Heart right ventricle (tissue), 16 donors: ENCODE measurements at regions not wholly inside any gene's neighbourhood (a gene's known extent, or its start where the extent isn't known, plus 50 kb on each side); places are given as distances from the start of the nearest gene placed in this dataset.

ENCODE experiments used
- ATAC-seq, 8 donors: fragments of 200-7000 bp; cut with Tn5 transposase; one replicate each; pipeline ENCODE4 v1.9.1; 2020; ENCODE audit warnings: mild to moderate bottlenecking in 8 of 8, moderate library complexity in 8 of 8, moderate number of reproducible peaks in 1 of 8
- DNase-seq, 2 donors: peaks; one replicate each; pipeline ENCODE4 v3.0.0-alpha.2; 2020
- H3K27ac ChIP-seq, 10 donors: fragments of 200-600 bp; sonication (generic) in 2 of 10; one replicate each; pipeline versions ENCODE4 v1.5.0 to v1.8.0; 2020 to 2022; ENCODE audit warnings: mild to moderate bottlenecking in 3 of 10
- H3K27me3 ChIP-seq, 7 donors: fragments of 200-600 bp; one replicate each; pipeline ENCODE4 v1.8.0; 2021 to 2022; ENCODE audit warnings: mild to moderate bottlenecking in 2 of 7
- H3K36me3 ChIP-seq, 9 donors: fragments of 200-600 bp; sonication (generic) in 1 of 9; one replicate each; pipeline versions ENCODE4 v1.5.0 to v1.8.0; 2020 to 2022; ENCODE audit warnings: mild to moderate bottlenecking in 2 of 9
- H3K4me1 ChIP-seq, 9 donors: fragments of 200-600 bp; sonication (generic) in 1 of 9; one replicate each; pipeline versions ENCODE4 v1.5.0 to v1.8.0; 2020 to 2022; ENCODE audit warnings: mild to moderate bottlenecking in 4 of 9
- H3K4me3 ChIP-seq, 10 donors: fragments of 200-600 bp; sonication (generic) in 2 of 10; one replicate each; pipeline versions ENCODE4 v1.5.0 to v1.8.0; 2020 to 2022; ENCODE audit warnings: mild to moderate bottlenecking in 7 of 10, moderate library complexity in 2 of 10
- H3K9me3 ChIP-seq, 11 donors: fragments of 200-600 bp in 10 of 11; sonication (generic) in 2 of 11; one replicate each; pipeline versions ENCODE4 v1.5.0 to v1.8.0; 2013 to 2022; ENCODE audit warnings: mild to moderate bottlenecking in 2 of 11, control low read depth in 1 of 11, moderate library complexity in 1 of 11
- CTCF ChIP-seq, 9 donors: fragments of 200-600 bp; sonication (generic) in 2 of 9; IDR thresholded peaks; one replicate each; pipeline versions ENCODE4 v1.5.0 to v1.8.0; 2021 to 2022; ENCODE audit warnings: antibody characterized with exemption in 9 of 9, mild to moderate bottlenecking in 5 of 9, moderate library complexity in 1 of 9
- WGBS, 2 donors: extraction: QIAGEN DNeasy Blood & Tissue Kit; methylation state at CpG; one replicate each; pipeline ENCODE4 v1.1.7; 2013; ENCODE audit warnings: inconsistent platforms in 1 of 2; 5-methylcytosine and 5-hydroxymethylcytosine counted together
- intact Hi-C, 10 donors: fragments of 100-400 bp; cut with DNase I; formaldehyde crosslinking; loops; one replicate each; pipeline versions ENCODE4 v1.11.1 to v1.14.2; 2022
- donor health status: Arrhythmogenic right ventricular cardiomyopathy.
- donor health status: ischemic (EF 13 %, LVEDD 7.1; RV severe dilation, severe dysfunction).
- donor health status: healthy with polysubstance abuse.
- donor health status: DM: no; HTN: yes; CAD: no.
- donor health status: DM: no; HTN: no; CAD: no.
- donor health status: ischemic (EF 25% LVEDD 6.9; RV normal size, moderate dysfunction).
- donor health status: ischemic (EF 25% LVEDD 5.7; RV mildly dilated, moderate dysfunction).
- donor health status: healthy.
- donor health status: DM: yes; HTN: yes; CAD: no.
- donor health status: Ischemic cardiomyopathy.
- donor health status: ischemic (EF 35%, LVEDD 5.7; RV mildly dilated, moderate dysfunction).
- donor health status: nonischemic (EF 11% LVEDD 7.7; RV severe dilation, severe dysfunction).
- donor health status: DM: yes; HTN: yes; CAD: no.
- donor health status: PGD.
- donor health status: ischemic (EF 29% LVEDD 5.4; RV normal size, mild dysfunction).
- donor health status: nonischemic (EF 23%, LVEDD 6.1; RV moderate dilation, normal function).

DNA sequence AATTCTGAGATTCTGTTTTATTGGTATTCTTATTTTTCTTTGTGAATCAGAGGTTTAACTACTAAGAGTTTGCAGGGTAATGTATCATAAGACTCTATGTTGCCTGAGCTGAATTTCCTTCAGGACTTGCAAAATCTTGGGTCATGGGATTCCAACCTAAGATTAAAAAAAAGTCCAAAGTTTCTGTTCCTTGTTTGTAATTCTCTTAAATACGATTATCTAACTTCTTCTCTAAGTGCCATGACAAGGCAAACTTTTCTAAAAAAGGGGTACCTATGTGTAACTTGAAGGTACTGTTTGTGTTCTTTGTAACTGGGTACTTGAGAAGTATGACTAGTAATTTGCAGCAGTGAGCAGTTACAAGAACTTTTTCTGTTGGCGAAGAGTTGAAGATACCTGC is 181.3 kb upstream of the ZEB2 start:
- DNase-seq (no peak), ATAC-seq (peak in 6 of 8 donors; percentile 10 to 70 (median 56))
- intact Hi-C loops = no loop called here
- Histone ChIP-seq H3K27me3 (no peaks in the 10 kb centered on the region), H3K4me1 (peaks cover 0 to 56% (median 0%) of the 10 kb centered on the region in 9 donors), H3K4me3 (no peak overlapping the region), H3K36me3 (no peaks in the 10 kb centered on the region), H3K9me3 (peaks cover 0 to 6% (median 0%) of the 10 kb centered on the region in 11 donors), H3K27ac (peak overlapping the region in 4 of 10 donors; percentile 17 to 88 (median 50))
- WGBS, 2 donors = 86 to 88% methylated on average over 2 of the region's 2 CpGs
- TF ChIP-seq CTCF (IDR thresholded peaks at IDR 0.05) = no peak

GRCh38 chr2:144698156-144698555 is 178.2 kb upstream of the ZEB2 start:
- no peak for DNase-seq
- intact Hi-C loops = no loop called here
- no peak for ATAC-seq
- H3K9me3 ChIP-seq = peaks cover 0 to 6% (median 0%) of the 10 kb centered on the region in 11 donors
- H3K36me3 ChIP-seq = no peaks in the 10 kb centered on the region
- H3K27me3 ChIP-seq = no peaks in the 10 kb centered on the region
- H3K4me3 ChIP-seq = no peak overlapping the region
- H3K27ac ChIP-seq = no peak overlapping the region
- no peak for TF ChIP-seq CTCF (IDR thresholded peaks at IDR 0.05)
- peaks cover 0 to 35% (median 0%) of the 10 kb centered on the region in 9 donors for H3K4me1 ChIP-seq
- 94 to 96% methylated on average over 3 of the region's 3 CpGs for WGBS, 2 donors

- ATAC-seq = no peak
- intact Hi-C loops = no loop called here
- H3K27ac ChIP-seq = no peak overlapping the region
- peaks cover 0 to 6% (median 0%) of the 10 kb centered on the region in 11 donors for H3K9me3 ChIP-seq
- no peaks in the 10 kb centered on the region for H3K27me3 ChIP-seq
- H3K36me3 ChIP-seq = no peaks in the 10 kb centered on the region
- TF ChIP-seq CTCF (IDR thresholded peaks at IDR 0.05) = no peak
- 83 to 87% methylated on average over 1 of the region's 1 CpG for WGBS, 2 donors
- no peak overlapping the region for H3K4me3 ChIP-seq
- DNase-seq = no peak
- H3K4me1 ChIP-seq = peaks cover 0 to 22% (median 0%) of the 10 kb centered on the region in 9 donors
Measured at GRCh38 chr2:144695657-144696056, 175.7 kb upstream of the ZEB2 start.

DNA sequence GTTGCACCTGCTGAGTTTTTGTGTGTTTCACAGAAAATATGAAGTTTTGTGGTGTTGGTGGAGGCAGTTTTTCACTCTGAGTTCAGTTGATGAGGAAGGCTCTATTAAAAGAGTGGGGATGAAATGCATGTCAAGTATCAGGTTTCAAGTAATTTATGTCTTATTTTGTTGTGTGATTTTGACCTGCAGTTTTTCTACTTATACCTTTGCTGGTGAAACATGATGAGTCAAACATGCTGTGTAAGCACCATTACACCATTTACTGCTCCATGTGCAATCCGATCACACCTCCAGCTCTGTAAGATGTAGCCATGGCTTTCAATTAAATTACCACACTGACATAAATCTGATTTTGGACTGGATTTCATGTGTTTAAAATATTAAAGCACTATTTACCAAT is 174.5 kb upstream of the ZEB2 start:
- TF ChIP-seq CTCF (IDR thresholded peaks at IDR 0.05) = no peak
- H3K27ac ChIP-seq = peak overlapping the region in 1 of 10 donors; percentile 80
- H3K27me3 ChIP-seq = no peaks in the 10 kb centered on the region
- peaks cover 0 to 6% (median 0%) of the 10 kb centered on the region in 11 donors for H3K9me3 ChIP-seq
- H3K36me3 ChIP-seq = no peaks in the 10 kb centered on the region
- intact Hi-C loops = no loop called here
- ATAC-seq (no peak), DNase-seq (no peak)
- 90 to 95% methylated on average over 1 of the region's 1 CpG for WGBS, 2 donors
- no peak overlapping the region for H3K4me3 ChIP-seq
- peaks cover 0 to 17% (median 0%) of the 10 kb centered on the region in 9 donors for H3K4me1 ChIP-seq
